ENCODE measurements at regions not wholly inside any gene's neighbourhood (a gene's known extent, or its start where the extent isn't known, plus 50 kb on each side); places are given as distances from the start of the nearest gene placed in this dataset.

- H3K9me3 ChIP-seq = no peaks in the 10 kb centered on the region
- no peak overlapping the region for H3K4me3 ChIP-seq
- intact Hi-C loops (cut with DNase I; ENCODE audit: low total_unique reads) = no loop called here
- no peak for TF ChIP-seq POLR2A (IDR thresholded peaks at IDR 0.05)
- TF ChIP-seq CTCF (IDR thresholded peaks at IDR 0.05 in 4 of 5, conservative IDR thresholded peaks at IDR 0.05 in 1 of 5) = no peak
- H3K36me3 ChIP-seq = no peaks in the 10 kb centered on the region
- DNase-seq (no peak), ATAC-seq (no peak)
- in situ Hi-C loops (cut with MboI; ENCODE audit: low sequenced_read_pairs in 4 of 4) = no loop called here
- H3K27me3 ChIP-seq = peaks cover 0 to 3% (median 0%) of the 10 kb centered on the region in 3 donors
- H3K27ac ChIP-seq = no peak overlapping the region
- H3K4me1 ChIP-seq = no peaks in the 10 kb centered on the region
Measured at GRCh38 chr22:19615867-19616581, 91.8 kb upstream of the CLDN5 start.

GRCh38 chr22:19619144-19620009, 94.9 kb upstream of the SEPTIN5 start:
- Histone ChIP-seq H3K36me3 (no peaks in the 10 kb centered on the region), H3K4me1 (no peaks in the 10 kb centered on the region), H3K9me3 (no peaks in the 10 kb centered on the region), H3K27ac (no peak overlapping the region), H3K4me3 (no peak overlapping the region), H3K27me3 (peaks cover 0 to 3% (median 3%) of the 10 kb centered on the region in 3 donors)
- TF ChIP-seq POLR2A (IDR thresholded peaks at IDR 0.05) (no peak), CTCF (IDR thresholded peaks at IDR 0.05 in 4 of 5, conservative IDR thresholded peaks at IDR 0.05 in 1 of 5) (no peak)
- ATAC-seq (no peak), DNase-seq (no peak)
- in situ Hi-C loops (cut with MboI; ENCODE audit: low sequenced_read_pairs in 4 of 4) = loop anchor here in 3 of 4 donors (10.0 kb wide), 2 partner anchors 125 to 135 kb away; no protein-coding TSS in a partner anchor
- intact Hi-C loops (cut with DNase I; ENCODE audit: low total_unique reads) = loop anchor here (5.0 kb wide), 1 partner anchor 52 kb away; no protein-coding TSS in a partner anchor

- Histone ChIP-seq H3K27ac (peak overlapping the region; percentile 33 to 65 (median 60)), H3K27me3 (peaks cover 0 to 3% (median 3%) of the 10 kb centered on the region in 3 donors), H3K36me3 (no peaks in the 10 kb centered on the region), H3K4me3 (no peak overlapping the region), H3K9me3 (no peaks in the 10 kb centered on the region), H3K4me1 (no peaks in the 10 kb centered on the region)
- DNase-seq (no peak), ATAC-seq (peak; percentile 50 to 60)
- no peak for TF ChIP-seq POLR2A (IDR thresholded peaks at IDR 0.05)
- no peak for TF ChIP-seq CTCF (IDR thresholded peaks at IDR 0.05 in 4 of 5, conservative IDR thresholded peaks at IDR 0.05 in 1 of 5)
- in situ Hi-C loops (cut with MboI; ENCODE audit: low sequenced_read_pairs in 4 of 4) = loop anchor here in 3 of 4 donors (10.0 kb wide), 2 partner anchors 126 to 136 kb away; no protein-coding TSS in a partner anchor
- intact Hi-C loops (cut with DNase I; ENCODE audit: low total_unique reads) = loop anchor here (5.0 kb wide), 1 partner anchor 54 kb away; no protein-coding TSS in a partner anchor
Measured at GRCh38 chr22:19620742-19621371, 93.4 kb upstream of the SEPTIN5 start.

- in situ Hi-C loops (cut with MboI; ENCODE audit: low sequenced_read_pairs in 4 of 4) = loop anchor here in 3 of 4 donors (10.0 kb wide), 2 partner anchors 127 to 137 kb away; no protein-coding TSS in a partner anchor
Measured at GRCh38 chr22:19621373-19622060, 92.8 kb upstream of the SEPTIN5 start.

More at GRCh38 chr22:19621373-19622060, 92.8 kb upstream of the SEPTIN5 start:
- intact Hi-C loops (cut with DNase I; ENCODE audit: low total_unique reads) = loop anchor here (5.0 kb wide), 1 partner anchor 54 kb away; no protein-coding TSS in a partner anchor
- Histone ChIP-seq H3K27me3 (peaks cover 0 to 3% (median 2%) of the 10 kb centered on the region in 3 donors), H3K4me1 (no peaks in the 10 kb centered on the region), H3K9me3 (no peaks in the 10 kb centered on the region), H3K36me3 (no peaks in the 10 kb centered on the region), H3K27ac (peak overlapping the region; percentile 33 to 65 (median 60)), H3K4me3 (no peak overlapping the region)
- ATAC-seq = no peak
- DNase-seq = no peak
- TF ChIP-seq CTCF (IDR thresholded peaks at IDR 0.05 in 4 of 5, conservative IDR thresholded peaks at IDR 0.05 in 1 of 5) = no peak
- TF ChIP-seq POLR2A (IDR thresholded peaks at IDR 0.05) = no peak

All from gastrocnemius medialis (tissue), 4 donors.